ENCODE measurements at regions not wholly inside any gene's neighbourhood (a gene's known extent, or its start where the extent isn't known, plus 50 kb on each side); places are given as distances from the start of the nearest gene placed in this dataset.
A peak's percentile ranks its signal among the peaks of the same experiment; 100 is the strongest.

DNA sequence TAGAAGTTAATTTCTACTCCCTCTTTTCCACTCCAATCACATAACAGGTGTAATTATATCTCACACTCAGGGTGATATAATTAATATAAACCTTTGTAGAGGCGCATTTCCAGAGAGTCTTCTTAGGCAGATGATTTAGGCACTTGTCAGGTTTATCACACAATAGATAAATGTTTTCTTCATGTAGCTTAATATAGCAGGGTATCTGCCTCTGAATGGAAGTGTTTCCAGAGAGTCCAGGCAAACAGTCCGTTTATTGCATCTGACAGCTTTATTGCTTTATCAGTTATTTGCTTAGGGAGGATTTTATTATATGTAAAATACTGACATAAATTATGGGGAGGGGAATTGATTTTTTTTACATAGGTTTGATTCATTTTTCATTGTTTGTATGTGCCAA lies 766.3 kb downstream of the SLC4A3 start:
- Histone ChIP-seq H3K4me3 (ENCODE audit: low read length) (no peak overlapping the region), H3K9me3 (ENCODE audit: insufficient read depth, low read depth, low read length) (0 out of 2 replicates have a peak, but pooled peaks cover under 1% of the 10 kb centered on the region), H3K27me3 (ENCODE audit: insufficient read depth, low read length) (no peaks in the 10 kb centered on the region), H3K9ac (ENCODE audit: low read depth, low read length) (no peak overlapping the region), H3K36me3 (ENCODE audit: insufficient read depth, low read length) (no peaks in the 10 kb centered on the region), H3K27ac (ENCODE audit: low read depth, low read length) (no peak overlapping the region), H3K4me1 (ENCODE audit: insufficient read depth, low read length) (no peaks in the 10 kb centered on the region)
- 88% methylated on average over 1 of the region's 2 CpGs for WGBS

DNA sequence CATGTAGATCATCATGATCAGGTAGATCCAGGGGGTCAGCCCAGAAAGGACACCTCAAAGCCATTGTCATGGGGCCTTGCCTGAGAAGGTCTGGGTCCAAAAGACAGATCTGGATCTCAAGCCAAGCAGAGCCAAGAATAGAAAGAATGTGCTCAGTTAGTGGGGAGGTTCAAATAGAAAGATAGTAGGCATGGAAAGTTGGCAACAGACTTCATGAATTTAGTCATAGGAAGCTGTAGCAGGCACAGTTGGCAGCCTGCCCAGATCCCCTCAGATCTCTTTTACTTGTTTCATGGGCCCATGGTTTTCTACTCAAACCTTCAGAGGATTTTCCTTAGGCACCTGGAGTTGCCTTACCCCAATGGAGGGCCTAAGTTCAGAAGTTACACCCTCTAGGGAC lies 767.0 kb downstream of the SLC4A3 start:
- Histone ChIP-seq H3K9me3 (ENCODE audit: insufficient read depth, low read depth, low read length) (no peaks in the 10 kb centered on the region), H3K4me1 (ENCODE audit: insufficient read depth, low read length) (no peaks in the 10 kb centered on the region)

DNA sequence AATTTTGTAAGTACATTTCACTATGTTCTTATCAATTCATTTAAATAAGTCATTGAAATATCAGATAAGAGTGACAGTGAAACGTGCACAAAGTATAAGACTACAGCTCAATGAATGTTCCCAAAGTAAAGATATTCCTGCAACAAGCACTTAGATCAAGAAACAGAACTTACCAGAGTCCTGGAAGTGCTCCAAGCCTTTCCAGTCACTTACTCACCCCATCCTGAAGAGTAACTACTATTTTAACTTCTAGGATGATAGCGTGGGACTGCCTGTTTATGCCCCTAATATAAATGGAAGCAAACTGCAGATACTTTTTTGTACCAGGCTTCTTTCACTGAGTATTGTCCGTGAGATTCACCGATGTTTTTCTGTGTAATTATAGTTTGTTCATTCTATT lies 768.9 kb downstream of the SLC4A3 start:
- Histone ChIP-seq H3K36me3 (ENCODE audit: insufficient read depth, low read length) (no peaks in the 10 kb centered on the region), H3K9ac (ENCODE audit: low read depth, low read length) (no peak overlapping the region), H3K27ac (ENCODE audit: low read depth, low read length) (no peak overlapping the region), H3K4me3 (ENCODE audit: low read length) (no peak overlapping the region), H3K9me3 (ENCODE audit: insufficient read depth, low read depth, low read length) (peaks cover 5% of the 10 kb centered on the region; the same call in 1 of the 2 replicates), H3K4me1 (ENCODE audit: insufficient read depth, low read length) (no peaks in the 10 kb centered on the region), H3K27me3 (ENCODE audit: insufficient read depth, low read length) (no peaks in the 10 kb centered on the region)
- 87% methylated on average over 4 of the region's 4 CpGs for WGBS

More for the DNA sequence above, 767.0 kb downstream of the SLC4A3 start:
- no peak overlapping the region for H3K4me3 ChIP-seq (ENCODE audit: low read length)
- H3K27me3 ChIP-seq (ENCODE audit: insufficient read depth, low read length): no peaks in the 10 kb centered on the region
- H3K36me3 ChIP-seq (ENCODE audit: insufficient read depth, low read length): no peaks in the 10 kb centered on the region
- H3K27ac ChIP-seq (ENCODE audit: low read depth, low read length): no peak overlapping the region
- no peak overlapping the region for H3K9ac ChIP-seq (ENCODE audit: low read depth, low read length)

DNA sequence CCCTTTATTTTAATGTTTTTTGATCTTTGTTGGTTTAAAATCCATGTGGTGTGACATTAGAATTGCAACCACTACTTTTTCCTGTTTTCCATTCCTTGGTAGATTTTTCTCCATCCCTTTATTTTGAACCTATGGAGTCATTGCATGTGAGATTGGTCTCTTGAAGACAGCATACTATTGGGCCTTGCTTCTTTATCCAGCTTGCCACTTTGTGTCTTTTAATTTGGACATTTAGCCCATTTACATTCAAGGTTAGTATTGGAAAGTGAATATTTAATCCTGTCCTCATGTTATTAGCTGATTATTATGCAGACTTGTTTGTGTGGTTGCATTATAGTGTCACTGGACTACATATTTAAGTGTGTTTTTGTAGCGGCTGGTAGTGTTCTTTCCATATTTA lies 782.9 kb downstream of the SLC4A3 start:
- no peaks in the 10 kb centered on the region for H3K36me3 ChIP-seq (ENCODE audit: insufficient read depth, low read length)
- WGBS: 63% methylated on average over 1 of the region's 1 CpG
- no peaks in the 10 kb centered on the region for H3K27me3 ChIP-seq (ENCODE audit: insufficient read depth, low read length)

DNA sequence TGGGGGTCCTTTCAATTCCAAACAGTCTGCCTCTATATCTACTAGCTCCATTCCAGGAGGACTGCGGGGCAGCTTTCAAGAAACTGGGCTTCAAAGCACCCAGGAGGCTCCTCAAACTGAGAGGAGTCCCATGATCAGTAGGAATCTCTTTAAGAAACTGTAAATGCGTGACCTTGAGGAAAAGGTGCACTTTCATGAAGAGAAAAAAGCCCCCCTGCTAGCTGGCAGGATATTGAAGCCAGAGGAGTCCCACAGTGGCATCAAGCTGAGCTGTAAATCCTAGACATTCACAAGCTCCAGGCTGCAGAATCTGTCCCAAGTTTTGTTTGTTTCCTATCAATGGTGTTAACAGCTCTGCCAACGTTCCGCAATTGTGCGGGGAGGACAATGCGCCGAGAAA lies 790.1 kb downstream of the SLC4A3 start:
- H3K36me3 ChIP-seq (ENCODE audit: insufficient read depth, low read length): no peaks in the 10 kb centered on the region
- H3K9me3 ChIP-seq (ENCODE audit: insufficient read depth, low read depth, low read length): no peaks in the 10 kb centered on the region
- no peaks in the 10 kb centered on the region for H3K27me3 ChIP-seq (ENCODE audit: insufficient read depth, low read length)
- peaks cover 24% of the 10 kb centered on the region for H3K4me1 ChIP-seq (ENCODE audit: insufficient read depth, low read length)
- H3K27ac ChIP-seq (ENCODE audit: low read depth, low read length): peak overlapping the region; percentile 73; the same call in 1 of the 2 replicates
- H3K9ac ChIP-seq (ENCODE audit: low read depth, low read length): no peak overlapping the region
- no peak overlapping the region for H3K4me3 ChIP-seq (ENCODE audit: low read length)
- 24% methylated on average over 7 of the region's 7 CpGs for WGBS

More for the DNA sequence above, 782.9 kb downstream of the SLC4A3 start:
- Histone ChIP-seq H3K4me3 (ENCODE audit: low read length) (no peak overlapping the region), H3K9me3 (ENCODE audit: insufficient read depth, low read depth, low read length) (peaks cover 18% of the 10 kb centered on the region), H3K27ac (ENCODE audit: low read depth, low read length) (no peak overlapping the region), H3K4me1 (ENCODE audit: insufficient read depth, low read length) (no peaks in the 10 kb centered on the region), H3K9ac (ENCODE audit: low read depth, low read length) (no peak overlapping the region)

DNA sequence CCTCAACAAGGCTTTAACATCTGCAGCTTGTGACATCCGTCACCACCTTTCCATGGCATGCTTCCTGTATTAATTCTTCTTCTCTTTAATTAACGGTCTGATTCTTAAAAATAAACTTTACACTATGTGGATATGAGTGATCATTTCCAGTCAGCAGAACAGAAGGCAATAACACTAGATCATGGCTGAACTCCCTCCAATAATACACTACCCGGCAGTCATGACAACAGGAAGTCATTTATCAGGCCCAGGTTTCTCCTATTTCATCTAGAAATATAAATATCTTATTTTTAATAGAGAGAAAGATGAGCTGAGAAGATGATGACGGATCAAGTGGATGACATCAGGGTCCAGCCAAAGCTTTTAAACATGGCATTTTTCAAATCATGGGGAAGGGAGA lies 792.2 kb downstream of the SLC4A3 start:
- H3K27ac ChIP-seq (ENCODE audit: low read depth, low read length): no peak overlapping the region
- H3K4me1 ChIP-seq (ENCODE audit: insufficient read depth, low read length): peaks cover 24% of the 10 kb centered on the region
- no peaks in the 10 kb centered on the region for H3K27me3 ChIP-seq (ENCODE audit: insufficient read depth, low read length)
- no peaks in the 10 kb centered on the region for H3K9me3 ChIP-seq (ENCODE audit: insufficient read depth, low read depth, low read length)
- no peaks in the 10 kb centered on the region for H3K36me3 ChIP-seq (ENCODE audit: insufficient read depth, low read length)
- H3K9ac ChIP-seq (ENCODE audit: low read depth, low read length): no peak overlapping the region
- H3K4me3 ChIP-seq (ENCODE audit: low read length): no peak overlapping the region
- 88% methylated on average over 4 of the region's 4 CpGs for WGBS

DNA sequence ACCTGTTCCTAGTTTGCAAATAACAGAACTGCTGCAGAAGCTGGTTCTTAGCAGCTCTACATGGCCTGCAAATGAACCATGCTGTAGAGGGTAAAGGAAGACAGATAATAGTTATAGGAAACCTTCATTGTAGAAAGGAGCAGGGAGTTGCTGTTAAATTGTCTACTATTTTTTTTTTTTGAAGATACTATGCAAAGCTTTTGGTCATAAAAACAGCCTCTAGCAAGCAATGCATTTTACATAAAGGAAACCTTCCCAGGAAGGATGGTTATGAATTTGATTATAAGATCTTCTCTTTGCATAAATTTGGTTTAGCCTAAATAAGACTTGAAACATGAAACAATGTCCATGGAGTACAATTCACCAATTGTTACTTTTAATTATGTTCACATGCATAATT lies 793.4 kb downstream of the SLC4A3 start:
- no peaks in the 10 kb centered on the region for H3K36me3 ChIP-seq (ENCODE audit: insufficient read depth, low read length)
- H3K9me3 ChIP-seq (ENCODE audit: insufficient read depth, low read depth, low read length): no peaks in the 10 kb centered on the region
- no peaks in the 10 kb centered on the region for H3K27me3 ChIP-seq (ENCODE audit: insufficient read depth, low read length)
- no peak overlapping the region for H3K9ac ChIP-seq (ENCODE audit: low read depth, low read length)
- H3K4me3 ChIP-seq (ENCODE audit: low read length): no peak overlapping the region
- peaks cover 24% of the 10 kb centered on the region for H3K4me1 ChIP-seq (ENCODE audit: insufficient read depth, low read length)
- H3K27ac ChIP-seq (ENCODE audit: low read depth, low read length): no peak overlapping the region

DNA sequence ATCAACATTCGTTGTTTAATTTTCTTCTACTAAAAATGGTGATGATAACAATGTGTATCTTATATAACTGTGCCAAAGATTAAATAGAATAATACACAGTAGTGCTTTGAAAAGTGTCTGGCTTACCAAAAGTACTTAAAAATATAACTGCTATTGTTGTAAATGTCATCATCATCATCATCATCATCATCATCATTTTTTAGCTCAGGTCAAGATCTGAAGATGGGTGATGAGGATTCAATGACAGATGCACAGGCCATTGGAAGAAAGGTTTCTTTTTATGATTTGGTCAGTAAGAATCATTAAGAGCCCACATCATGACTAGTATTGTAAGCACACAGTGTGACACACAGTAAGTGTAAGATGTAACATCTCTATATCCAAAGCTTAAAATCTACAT lies 795.2 kb downstream of the SLC4A3 start:
- WGBS: no CpG with 5 or more reads among the region's 1 CpG

DNA sequence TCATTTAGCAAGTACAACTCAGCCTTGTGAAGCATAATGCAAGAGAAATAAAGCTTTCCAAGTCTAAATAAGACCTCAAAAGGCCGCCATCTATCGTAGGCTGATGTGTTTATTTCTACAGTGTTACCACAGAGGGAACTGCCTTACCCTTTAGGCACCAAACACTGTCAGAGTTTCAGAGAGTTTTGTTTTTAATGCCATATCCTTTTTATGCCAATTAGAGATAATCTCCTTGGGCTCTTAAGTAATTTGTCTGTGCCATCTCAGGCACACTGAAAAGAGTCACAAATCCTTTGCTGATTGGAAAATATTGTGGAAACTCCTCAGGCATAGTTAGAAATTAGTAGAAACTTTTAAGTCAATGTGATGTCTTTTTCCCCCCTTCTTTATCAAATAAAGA lies 797.1 kb downstream of the SLC4A3 start:
- Histone ChIP-seq H3K27me3 (ENCODE audit: insufficient read depth, low read length) (no peaks in the 10 kb centered on the region), H3K27ac (ENCODE audit: low read depth, low read length) (no peak overlapping the region), H3K4me3 (ENCODE audit: low read length) (no peak overlapping the region), H3K36me3 (ENCODE audit: insufficient read depth, low read length) (no peaks in the 10 kb centered on the region), H3K9me3 (ENCODE audit: insufficient read depth, low read depth, low read length) (no peaks in the 10 kb centered on the region), H3K9ac (ENCODE audit: low read depth, low read length) (no peak overlapping the region), H3K4me1 (ENCODE audit: insufficient read depth, low read length) (no peaks in the 10 kb centered on the region)
- WGBS: 91% methylated on average over 2 of the region's 2 CpGs

More for the DNA sequence above, 795.2 kb downstream of the SLC4A3 start:
- Histone ChIP-seq H3K9ac (ENCODE audit: low read depth, low read length) (no peak overlapping the region), H3K27me3 (ENCODE audit: insufficient read depth, low read length) (no peaks in the 10 kb centered on the region), H3K36me3 (ENCODE audit: insufficient read depth, low read length) (no peaks in the 10 kb centered on the region), H3K4me3 (ENCODE audit: low read length) (no peak overlapping the region), H3K4me1 (ENCODE audit: insufficient read depth, low read length) (peaks cover 14% of the 10 kb centered on the region), H3K27ac (ENCODE audit: low read depth, low read length) (no peak overlapping the region), H3K9me3 (ENCODE audit: insufficient read depth, low read depth, low read length) (no peaks in the 10 kb centered on the region)

DNA sequence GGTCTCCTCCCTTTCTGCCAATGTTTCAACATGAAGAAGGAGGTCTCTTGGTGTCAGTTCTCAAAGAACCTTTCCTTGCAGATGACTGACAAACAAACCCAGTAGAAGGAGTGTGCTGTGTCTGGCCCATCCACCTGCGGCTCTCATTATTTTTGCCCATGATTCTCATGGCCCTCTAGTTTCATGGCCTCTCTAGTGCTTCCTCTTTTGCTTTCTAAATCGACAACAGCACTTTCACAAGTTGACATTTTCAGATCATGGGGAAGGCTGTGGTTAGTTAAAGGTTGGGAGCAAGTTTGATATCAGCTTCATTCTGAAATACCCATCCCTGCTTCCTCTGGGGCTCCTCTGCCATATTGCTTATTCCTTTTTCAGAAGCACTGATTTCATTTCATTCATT lies 805.2 kb downstream of the SLC4A3 start:
- H3K27me3 ChIP-seq (ENCODE audit: insufficient read depth, low read length): no peaks in the 10 kb centered on the region
- no peaks in the 10 kb centered on the region for H3K9me3 ChIP-seq (ENCODE audit: insufficient read depth, low read depth, low read length)
- no peak overlapping the region for H3K9ac ChIP-seq (ENCODE audit: low read depth, low read length)
- H3K4me3 ChIP-seq (ENCODE audit: low read length): no peak overlapping the region
- H3K4me1 ChIP-seq (ENCODE audit: insufficient read depth, low read length): no peaks in the 10 kb centered on the region
- no peaks in the 10 kb centered on the region for H3K36me3 ChIP-seq (ENCODE audit: insufficient read depth, low read length)
- 94% methylated on average over 2 of the region's 2 CpGs for WGBS
- no peak overlapping the region for H3K27ac ChIP-seq (ENCODE audit: low read depth, low read length)

DNA sequence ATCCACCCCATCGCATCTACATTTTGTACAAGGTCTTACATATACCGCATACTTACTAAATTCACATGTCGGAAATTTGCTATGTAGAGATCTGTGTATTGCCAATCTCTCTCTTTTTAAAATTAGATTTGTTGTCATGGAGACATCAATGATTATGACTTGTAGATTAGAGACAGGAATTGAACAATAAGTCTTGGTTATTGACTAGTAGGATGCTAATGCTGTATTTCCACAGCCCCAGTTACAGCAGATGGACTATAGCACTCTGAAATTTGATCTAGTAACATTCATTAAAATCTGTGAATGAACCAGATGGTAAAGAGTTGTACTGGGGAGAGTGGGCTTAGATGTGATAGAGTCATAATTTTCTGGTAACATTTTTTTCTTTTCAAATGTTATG lies 805.7 kb downstream of the SLC4A3 start:
- WGBS: 86% methylated on average over 2 of the region's 3 CpGs
- H3K27ac ChIP-seq (ENCODE audit: low read depth, low read length): no peak overlapping the region

DNA sequence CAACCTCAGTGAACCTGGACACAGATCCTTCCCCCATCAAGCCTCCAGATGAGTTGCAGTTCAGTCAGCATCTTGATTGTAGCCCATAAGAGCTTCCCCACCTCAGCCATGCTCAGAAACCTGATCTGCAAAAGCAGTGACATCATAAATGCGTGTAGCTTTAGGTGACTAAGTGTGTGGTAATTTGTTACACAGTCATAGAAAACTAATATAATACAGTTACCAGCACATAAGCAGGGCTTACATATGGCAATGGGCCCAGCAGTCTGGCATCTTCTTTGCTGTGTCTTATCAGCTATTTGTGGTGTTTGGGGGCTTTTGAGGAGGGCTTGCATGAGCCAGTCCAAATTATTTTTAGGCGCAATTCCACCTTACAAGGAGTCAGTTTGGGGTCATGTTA lies 807.0 kb downstream of the SLC4A3 start:
- Histone ChIP-seq H3K4me1 (ENCODE audit: insufficient read depth, low read length) (no peaks in the 10 kb centered on the region), H3K9me3 (ENCODE audit: insufficient read depth, low read depth, low read length) (no peaks in the 10 kb centered on the region), H3K27me3 (ENCODE audit: insufficient read depth, low read length) (no peaks in the 10 kb centered on the region), H3K4me3 (ENCODE audit: low read length) (no peak overlapping the region), H3K9ac (ENCODE audit: low read depth, low read length) (no peak overlapping the region), H3K36me3 (ENCODE audit: insufficient read depth, low read length) (no peaks in the 10 kb centered on the region), H3K27ac (ENCODE audit: low read depth, low read length) (no peak overlapping the region)
- 100% methylated on average over 1 of the region's 2 CpGs for WGBS

More for the DNA sequence above, 805.7 kb downstream of the SLC4A3 start:
- Histone ChIP-seq H3K9me3 (ENCODE audit: insufficient read depth, low read depth, low read length) (no peaks in the 10 kb centered on the region), H3K9ac (ENCODE audit: low read depth, low read length) (no peak overlapping the region), H3K4me3 (ENCODE audit: low read length) (no peak overlapping the region), H3K36me3 (ENCODE audit: insufficient read depth, low read length) (no peaks in the 10 kb centered on the region), H3K4me1 (ENCODE audit: insufficient read depth, low read length) (no peaks in the 10 kb centered on the region), H3K27me3 (ENCODE audit: insufficient read depth, low read length) (no peaks in the 10 kb centered on the region)
